Mononuclear cell (primary cell): ENCODE measurements at regions not wholly inside any gene's neighbourhood (a gene's known extent, or its start where the extent isn't known, plus 50 kb on each side); places are given as distances from the start of the nearest gene placed in this dataset.

Source experiments
- H3K27me3 ChIP-seq: 2 replicates; pipeline ENCODE4 v1.6.0; 2011; ENCODE audit warnings: low read length, control low read depth; ENCODE audit not compliant: insufficient read depth
- H3K4me1 ChIP-seq: 2 replicates; pipeline ENCODE4 v1.5.1; 2011; ENCODE audit warnings: mild to moderate bottlenecking, low read length, control low read depth; ENCODE audit not compliant: insufficient read depth
- H3K4me3 ChIP-seq: 2 replicates; pipeline ENCODE4 v1.5.1; 2011; ENCODE audit warnings: mild to moderate bottlenecking, low read length, moderate library complexity
- H3K9me3 ChIP-seq: 2 replicates; pipeline ENCODE4 v1.5.1; 2011; ENCODE audit warnings: low read depth, mild to moderate bottlenecking, control low read depth, low read length

- Histone ChIP-seq H3K9me3 (no peaks in the 10 kb centered on the region), H3K27me3 (no peaks in the 10 kb centered on the region)
These were observed 138.2 kb upstream of the KLF4 start for GRCh38 chr9:107627781-107628180.

DNA sequence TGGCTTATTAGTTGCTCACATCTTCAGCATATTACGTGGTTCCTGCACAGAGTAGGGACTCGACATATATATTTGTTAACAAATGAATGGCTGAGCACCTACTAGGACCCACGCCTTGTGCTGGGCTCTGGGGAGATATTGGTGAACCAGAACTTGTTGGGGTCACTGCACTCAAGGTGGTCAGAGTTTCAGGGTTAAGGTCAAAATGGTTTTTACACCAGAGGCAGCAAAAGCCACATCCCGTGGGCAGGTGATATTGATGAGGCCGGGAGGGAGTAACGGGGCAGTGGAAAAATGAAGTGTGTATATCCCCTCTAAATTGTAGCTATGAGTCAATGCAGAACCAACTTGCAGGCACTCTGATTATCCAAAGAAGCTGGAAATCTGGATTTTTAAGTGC, 136.5 kb upstream of the KLF4 start:
- Histone ChIP-seq H3K9me3 (no peaks in the 10 kb centered on the region), H3K27me3 (no peaks in the 10 kb centered on the region), H3K4me3 (no peak overlapping the region), H3K4me1 (peaks cover 10% of the 10 kb centered on the region)

More at GRCh38 chr9:107627781-107628180, 138.2 kb upstream of the KLF4 start:
- H3K4me1 ChIP-seq = peaks cover 10% of the 10 kb centered on the region
- H3K4me3 ChIP-seq = no peak overlapping the region

- H3K9me3 ChIP-seq = no peaks in the 10 kb centered on the region
- no peak overlapping the region for H3K4me3 ChIP-seq
- H3K4me1 ChIP-seq = peaks cover 7% of the 10 kb centered on the region
- no peaks in the 10 kb centered on the region for H3K27me3 ChIP-seq
These were observed 135.9 kb upstream of the KLF4 start for GRCh38 chr9:107625383-107625984.

DNA sequence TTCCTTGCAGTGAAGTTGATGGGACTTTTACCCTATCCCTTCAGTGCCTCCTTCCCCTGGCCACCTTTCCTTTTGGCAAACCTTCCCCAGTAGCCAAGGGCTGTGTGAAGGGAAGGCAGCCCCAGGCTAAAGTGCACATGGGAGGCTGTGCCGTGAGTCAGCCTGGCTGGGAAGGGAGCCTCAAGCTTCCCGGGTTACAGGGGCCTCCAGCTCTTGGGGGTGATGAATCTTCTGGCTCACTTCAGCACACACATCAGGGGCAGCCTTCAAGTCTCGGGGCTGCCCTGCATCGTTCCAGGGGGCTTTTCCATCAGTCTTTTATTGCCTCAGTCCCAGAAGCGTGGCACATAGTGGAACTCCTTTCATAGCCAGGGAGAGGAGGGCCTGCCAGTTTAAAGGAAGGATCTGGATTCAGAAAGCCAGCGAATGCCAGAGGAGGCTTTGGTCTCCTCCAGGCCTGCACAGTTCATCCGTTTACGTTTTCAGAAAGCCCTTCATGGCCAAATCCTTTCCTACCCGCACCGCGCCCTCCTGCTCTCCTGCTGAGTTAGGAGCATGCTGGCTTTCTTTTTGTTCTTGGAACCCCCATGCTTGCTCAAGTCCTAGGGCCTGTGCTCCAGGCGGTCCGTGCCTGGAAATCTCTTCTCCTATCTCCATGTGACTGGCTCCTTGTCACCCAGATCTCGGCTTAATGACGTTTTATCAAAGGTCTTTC, 134.8 kb upstream of the KLF4 start:
- no peaks in the 10 kb centered on the region for H3K9me3 ChIP-seq
- no peak overlapping the region for H3K4me3 ChIP-seq
- no peaks in the 10 kb centered on the region for H3K4me1 ChIP-seq
- H3K27me3 ChIP-seq = no peaks in the 10 kb centered on the region

DNA sequence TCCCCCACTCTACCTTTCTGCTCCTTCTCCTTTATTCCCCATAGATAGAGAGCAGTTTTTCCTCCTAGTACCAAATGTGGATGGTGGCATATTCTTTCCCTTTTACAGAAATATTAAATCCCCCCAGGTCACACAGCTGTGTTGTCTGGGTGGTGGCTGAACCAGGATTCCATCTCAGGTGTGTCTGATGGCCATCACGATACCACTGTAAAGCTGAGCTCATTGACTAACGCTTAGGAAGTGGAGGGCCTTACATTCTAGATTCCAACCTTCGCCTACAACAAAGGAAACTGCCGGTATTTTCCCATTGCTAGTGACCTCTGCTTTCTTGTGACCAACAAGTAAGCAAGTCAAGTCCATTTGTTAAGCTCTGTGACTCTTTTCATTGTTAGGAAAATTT, 131.9 kb upstream of the KLF4 start:
- Histone ChIP-seq H3K4me1 (peaks cover 9% of the 10 kb centered on the region), H3K27me3 (no peaks in the 10 kb centered on the region), H3K9me3 (no peaks in the 10 kb centered on the region), H3K4me3 (no peak overlapping the region)

DNA sequence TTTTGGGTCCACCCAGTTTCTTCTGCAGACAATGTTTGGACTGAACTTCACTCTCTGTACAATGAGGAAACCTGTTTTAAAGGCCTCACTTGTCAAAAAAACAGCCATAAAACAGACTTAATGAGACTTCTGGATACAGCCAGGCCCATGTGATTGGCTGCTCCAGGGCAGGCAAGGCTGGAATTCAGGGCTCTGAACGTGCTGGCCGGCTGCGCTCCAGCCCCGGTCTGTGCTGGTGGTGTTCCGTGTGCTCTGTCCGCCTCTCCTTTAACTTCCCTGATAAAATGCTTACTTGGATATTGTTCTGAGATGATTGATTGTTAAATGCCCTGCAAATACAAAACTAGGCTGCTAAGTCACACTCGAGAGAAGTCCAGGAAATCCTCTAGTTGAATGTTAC, 131.2 kb upstream of the KLF4 start:
- Histone ChIP-seq H3K9me3 (no peaks in the 10 kb centered on the region), H3K4me1 (peaks cover 15% of the 10 kb centered on the region), H3K4me3 (no peak overlapping the region), H3K27me3 (no peaks in the 10 kb centered on the region)

DNA sequence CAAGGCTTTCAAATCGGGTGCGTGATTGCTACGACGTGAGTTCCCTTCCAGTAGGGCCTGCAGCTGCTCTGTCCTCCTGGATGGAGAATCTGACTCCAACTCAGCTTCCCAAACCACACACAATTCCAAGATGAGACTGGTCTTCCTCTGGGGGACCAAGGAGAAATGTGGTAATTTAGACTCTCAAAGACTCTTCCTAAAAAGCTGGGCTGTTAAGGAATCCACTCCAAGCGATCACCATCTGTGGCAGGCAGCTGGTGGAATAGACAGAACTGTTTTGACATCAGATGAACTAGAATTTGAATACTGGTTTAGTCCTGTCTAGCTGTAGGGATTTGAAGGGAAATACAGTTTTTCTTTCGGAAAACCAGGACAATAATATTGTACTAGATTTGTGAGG, 130.7 kb upstream of the KLF4 start:
- Histone ChIP-seq H3K4me1 (peaks cover 21% of the 10 kb centered on the region), H3K4me3 (no peak overlapping the region), H3K27me3 (no peaks in the 10 kb centered on the region), H3K9me3 (no peaks in the 10 kb centered on the region)

DNA sequence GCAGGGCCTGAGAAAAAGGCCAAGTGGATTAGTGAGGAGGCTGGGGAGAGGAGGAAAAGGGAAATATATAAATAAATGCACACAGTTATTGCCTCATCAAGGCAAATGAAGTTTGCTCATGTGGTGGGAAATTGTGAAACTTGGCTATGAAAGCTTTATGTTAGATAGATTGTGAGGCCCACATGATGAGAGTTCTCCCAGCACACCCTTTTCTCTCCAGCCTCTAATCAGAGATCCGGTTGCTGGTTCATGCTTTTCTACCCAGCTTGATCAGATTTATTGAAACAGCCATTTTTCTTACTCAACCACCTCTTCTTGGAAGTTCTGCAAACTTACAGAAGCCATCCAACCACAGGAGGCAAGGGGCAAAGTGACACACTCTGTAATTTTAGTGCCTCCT, 125.8 kb upstream of the KLF4 start:
- Histone ChIP-seq H3K4me3 (no peak overlapping the region), H3K9me3 (no peaks in the 10 kb centered on the region), H3K27me3 (no peaks in the 10 kb centered on the region), H3K4me1 (peaks cover 65% of the 10 kb centered on the region)

DNA sequence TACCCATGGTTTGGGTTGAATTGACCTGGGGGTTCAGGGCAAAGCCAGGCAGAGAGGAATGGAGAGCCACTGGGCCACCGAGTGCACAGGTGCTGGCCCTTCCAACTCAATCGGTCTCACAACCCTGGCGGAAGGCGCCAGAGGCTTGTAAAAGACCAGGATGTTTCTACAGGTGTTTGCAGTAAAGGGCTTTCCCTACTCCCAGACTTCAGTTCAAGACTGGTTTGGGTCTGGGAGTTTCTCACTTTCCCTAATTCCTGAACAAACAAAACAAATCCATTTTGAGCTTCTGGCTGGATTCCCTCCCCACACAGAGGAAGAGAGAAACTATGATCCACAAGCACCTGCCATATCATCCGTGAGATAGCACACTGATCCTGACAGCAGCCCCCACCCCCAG, 125.2 kb upstream of the KLF4 start:
- peaks cover 65% of the 10 kb centered on the region for H3K4me1 ChIP-seq
- H3K4me3 ChIP-seq = no peak overlapping the region
- no peaks in the 10 kb centered on the region for H3K9me3 ChIP-seq
- H3K27me3 ChIP-seq = no peaks in the 10 kb centered on the region

- peaks cover 65% of the 10 kb centered on the region for H3K4me1 ChIP-seq
- no peaks in the 10 kb centered on the region for H3K9me3 ChIP-seq
- no peaks in the 10 kb centered on the region for H3K27me3 ChIP-seq
- no peak overlapping the region for H3K4me3 ChIP-seq
These were observed 123.8 kb upstream of the KLF4 start for GRCh38 chr9:107613321-107613720.

GRCh38 chr9:107612136-107612535, 122.6 kb upstream of the KLF4 start:
- no peak overlapping the region for H3K4me3 ChIP-seq
- H3K27me3 ChIP-seq = no peaks in the 10 kb centered on the region
- H3K4me1 ChIP-seq = peaks cover 61% of the 10 kb centered on the region
- H3K9me3 ChIP-seq = no peaks in the 10 kb centered on the region

- H3K4me3 ChIP-seq = no peak overlapping the region
- no peaks in the 10 kb centered on the region for H3K9me3 ChIP-seq
- H3K4me1 ChIP-seq = peaks cover 37% of the 10 kb centered on the region
- H3K27me3 ChIP-seq = no peaks in the 10 kb centered on the region
These were observed 120.0 kb upstream of the KLF4 start for GRCh38 chr9:107609547-107609946.

DNA sequence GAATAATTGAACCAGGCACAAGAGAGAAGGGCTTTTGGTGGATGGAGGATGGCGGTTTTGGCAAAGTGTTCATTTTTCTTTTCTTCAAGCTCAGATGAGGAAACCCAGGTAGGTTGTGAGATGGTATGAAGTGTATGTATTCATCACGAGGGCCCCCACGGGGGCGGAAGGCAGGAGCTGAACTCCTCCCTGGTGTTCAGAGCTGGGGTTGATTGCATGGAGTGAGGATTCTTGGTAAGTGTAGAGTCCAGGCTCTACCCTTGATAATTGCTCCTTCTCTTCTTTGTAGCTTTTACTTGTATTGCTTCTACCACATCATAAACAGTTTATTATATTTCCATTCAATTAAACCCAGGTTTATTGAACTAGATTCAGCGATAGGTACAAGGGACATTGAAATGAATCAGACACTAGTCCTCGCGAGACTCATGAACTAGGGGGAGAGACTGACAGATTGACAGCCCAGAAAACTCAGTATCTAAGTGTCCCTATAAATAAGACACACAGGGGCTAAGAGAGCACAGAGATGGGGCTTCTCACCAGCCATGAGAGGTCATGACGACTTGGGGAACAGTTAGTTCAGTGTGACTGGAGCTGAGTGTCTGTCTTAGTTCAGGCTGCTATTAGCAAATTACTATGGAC, 116.7 kb upstream of the KLF4 start:
- H3K4me3 ChIP-seq = no peak overlapping the region
- H3K9me3 ChIP-seq = no peaks in the 10 kb centered on the region
- peaks cover 21% of the 10 kb centered on the region for H3K4me1 ChIP-seq
- no peaks in the 10 kb centered on the region for H3K27me3 ChIP-seq

DNA sequence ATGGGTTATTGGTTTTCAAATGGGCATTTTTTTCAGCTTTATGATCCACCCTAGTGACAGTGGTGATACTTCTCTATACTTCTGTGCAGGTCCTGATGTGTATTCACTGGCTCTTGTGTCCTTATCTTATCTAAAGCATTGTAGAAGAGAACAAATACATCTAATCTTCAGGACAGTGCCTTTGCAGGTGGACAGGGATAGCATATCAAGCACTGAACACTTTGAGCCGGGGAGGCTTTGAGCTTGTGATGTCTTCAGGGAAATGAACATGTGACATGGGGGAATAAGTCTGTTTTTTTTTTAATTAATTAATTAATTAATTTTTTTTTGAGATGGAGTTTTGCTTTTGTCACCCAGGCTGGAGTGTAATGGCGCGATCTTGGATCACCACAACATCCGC, 115.5 kb upstream of the KLF4 start:
- Histone ChIP-seq H3K4me3 (no peak overlapping the region), H3K4me1 (peaks cover 15% of the 10 kb centered on the region), H3K9me3 (no peaks in the 10 kb centered on the region), H3K27me3 (no peaks in the 10 kb centered on the region)

DNA sequence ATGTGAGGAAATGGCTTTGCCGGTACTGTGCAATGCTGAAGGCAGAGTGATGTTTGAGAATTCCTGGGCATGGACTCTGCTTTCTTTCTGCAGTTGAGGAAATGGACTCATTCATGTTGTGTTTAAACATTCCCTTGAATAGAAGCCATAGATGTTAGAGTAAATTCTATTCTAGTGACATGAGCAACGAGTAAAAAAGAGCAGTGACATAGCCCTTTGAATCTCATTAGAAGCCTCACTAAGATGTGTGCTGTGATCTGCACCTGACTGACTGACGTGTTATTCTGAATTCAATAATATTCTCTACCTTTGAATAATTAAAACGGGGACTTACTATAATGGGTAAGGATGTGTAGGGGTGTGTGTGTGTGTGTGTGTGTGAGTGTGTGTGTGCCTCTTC, 113.7 kb upstream of the KLF4 start:
- Histone ChIP-seq H3K4me1 (peaks cover 15% of the 10 kb centered on the region), H3K9me3 (no peaks in the 10 kb centered on the region), H3K4me3 (no peak overlapping the region), H3K27me3 (no peaks in the 10 kb centered on the region)
